Large intestine (tissue), 3 donors: ENCODE measurements at regions not wholly inside any gene's neighbourhood (a gene's known extent, or its start where the extent isn't known, plus 50 kb on each side); places are given as distances from the start of the nearest gene placed in this dataset.
"Not testable (repeated sequence)": the region's sequence is repeated elsewhere in the genome, so short reads cannot be mapped to it uniquely, and the experiment has no call there.

Experiments
- DNase-seq, 2 donors: peaks; one replicate each; pipeline versions ENCODE4 v3.0.0 to v3.0.0-alpha.2; 2013
- H3K27ac ChIP-seq: one replicate; pipeline ENCODE4 v1.5.1; 2013; ENCODE audit warnings: low read length
- H3K27me3 ChIP-seq: 2 replicates; pipeline ENCODE4 v1.6.1; 2013; ENCODE audit warnings: low read length; ENCODE audit not compliant: control insufficient read depth, insufficient read depth
- H3K36me3 ChIP-seq: 2 replicates; pipeline ENCODE4 v1.6.1; 2013; ENCODE audit warnings: low read length; ENCODE audit not compliant: control insufficient read depth, insufficient read depth
- H3K4me1 ChIP-seq: one replicate; pipeline ENCODE4 v1.6.1; 2013; ENCODE audit warnings: low read length; ENCODE audit not compliant: control insufficient read depth, insufficient read depth
- H3K4me3 ChIP-seq: one replicate; pipeline ENCODE4 v1.5.1; 2013; ENCODE audit warnings: low read length
- H3K9me3 ChIP-seq: one replicate; pipeline ENCODE4 v1.6.1; 2013; ENCODE audit warnings: mild to moderate bottlenecking, low read depth, low read length, moderate library complexity; ENCODE audit not compliant: control insufficient read depth
- WGBS: methylation state at CpG from one replicate; pipeline ENCODE4 v1.1.5; 2013; ENCODE audit warnings: low lambda C conversion rate; ENCODE audit not compliant: insufficient coverage; 5-methylcytosine and 5-hydroxymethylcytosine counted together

DNA sequence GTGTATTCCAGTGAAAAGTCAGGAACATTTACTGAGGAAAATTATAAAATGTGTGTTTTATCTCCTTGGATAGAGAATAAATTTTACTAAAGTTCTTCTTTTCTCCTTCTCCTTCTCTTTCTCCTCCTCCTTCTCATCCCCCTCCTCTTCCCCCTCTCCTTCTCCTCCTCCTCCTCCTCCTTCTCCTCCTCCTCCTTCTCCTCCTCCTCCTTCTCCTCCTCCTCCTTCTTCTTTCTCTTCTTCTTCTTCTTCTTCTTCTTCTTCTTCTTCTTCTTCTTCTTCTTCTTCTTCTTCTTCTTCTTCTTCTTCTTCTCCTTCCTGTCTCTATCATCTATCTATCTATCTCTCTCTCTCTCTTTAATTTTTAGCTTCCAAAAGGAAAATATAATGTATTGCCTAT lies 337.1 kb upstream of the MAF start:
- H3K27me3 ChIP-seq, H3K27ac ChIP-seq, DNase-seq, H3K9me3 ChIP-seq, H3K36me3 ChIP-seq, H3K4me1 ChIP-seq, H3K4me3 ChIP-seq: not testable (repeated sequence)

DNA sequence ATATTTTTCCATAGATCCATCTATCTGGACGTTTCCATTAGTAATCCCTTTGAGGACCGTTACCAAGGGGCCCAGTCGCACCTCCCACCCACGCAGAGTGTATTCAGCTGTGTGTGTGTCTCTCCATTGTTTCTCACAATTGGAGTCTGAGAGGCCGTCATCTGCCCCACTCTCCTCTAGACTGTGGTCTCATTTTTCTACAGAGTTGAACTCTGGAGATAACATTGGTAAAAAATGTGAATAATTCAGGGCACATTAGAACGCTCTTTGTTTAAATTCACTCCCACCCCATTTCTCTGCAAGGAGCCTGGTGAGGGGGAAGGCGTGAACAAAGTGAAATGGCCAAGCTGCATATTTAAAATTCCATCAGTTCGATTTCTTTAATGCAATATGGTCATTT lies 333.1 kb upstream of the MAF start:
- no peaks in the 10 kb centered on the region for H3K27me3 ChIP-seq
- WGBS, result 75% methylated on average over 1 of the region's 8 CpGs
- no peak overlapping the region for H3K27ac ChIP-seq
- no peaks in the 10 kb centered on the region for H3K36me3 ChIP-seq
- DNase-seq, result no peak
- H3K4me1 ChIP-seq, result no peaks in the 10 kb centered on the region
- no peak overlapping the region for H3K4me3 ChIP-seq
- no peaks in the 10 kb centered on the region for H3K9me3 ChIP-seq

DNA sequence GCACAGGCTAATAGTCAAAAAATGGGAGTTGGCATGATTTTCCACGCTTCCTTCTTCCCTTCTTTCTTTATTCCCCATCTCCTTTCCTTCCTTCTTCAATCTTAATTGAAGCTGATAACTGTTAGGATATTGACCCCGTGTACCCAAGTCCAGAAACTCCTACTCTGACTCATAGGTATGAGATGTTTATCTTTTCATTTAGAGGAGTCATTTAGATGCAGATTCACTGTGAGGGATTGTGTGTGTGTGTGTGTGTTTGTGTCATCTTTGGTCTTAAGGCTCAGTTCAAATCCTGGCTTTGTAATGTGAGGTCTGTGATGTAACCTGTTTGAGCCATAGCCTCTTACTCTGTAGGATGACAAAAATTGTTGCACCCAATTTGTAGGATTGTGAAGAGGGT lies 332.0 kb upstream of the MAF start:
- Histone ChIP-seq H3K27ac (peak overlapping the region; percentile 9), H3K36me3 (no peaks in the 10 kb centered on the region), H3K4me1 (no peaks in the 10 kb centered on the region), H3K4me3 (no peak overlapping the region), H3K27me3 (no peaks in the 10 kb centered on the region), H3K9me3 (no peaks in the 10 kb centered on the region)
- DNase-seq, result peak; percentile 51 to 77
- WGBS, result 29% methylated on average over 2 of the region's 2 CpGs

DNA sequence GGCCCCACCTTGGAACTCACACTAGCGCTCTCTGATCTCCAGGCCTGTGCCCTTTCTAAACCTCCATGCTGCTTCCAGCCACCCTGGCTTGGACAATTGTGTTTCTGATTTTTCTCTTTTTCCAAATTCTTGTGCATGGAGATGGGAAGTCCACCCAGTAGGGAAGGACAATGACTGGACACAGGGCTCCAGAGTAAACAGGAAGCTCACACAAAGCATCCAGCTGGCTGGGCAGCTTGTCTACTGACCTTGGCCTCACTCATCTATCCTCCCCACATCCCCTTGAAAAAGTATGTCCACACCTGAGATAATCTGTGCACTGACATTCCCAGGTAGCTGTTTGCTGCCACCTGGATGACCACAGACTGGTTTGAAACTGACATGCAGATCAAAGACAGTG lies 331.2 kb upstream of the MAF start:
- no peak for DNase-seq
- no peaks in the 10 kb centered on the region for H3K4me1 ChIP-seq
- H3K27me3 ChIP-seq, result no peaks in the 10 kb centered on the region
- no CpG with 5 or more reads among the region's 1 CpG for WGBS
- H3K27ac ChIP-seq, result no peak overlapping the region
- H3K9me3 ChIP-seq, result no peaks in the 10 kb centered on the region
- H3K4me3 ChIP-seq, result no peak overlapping the region
- no peaks in the 10 kb centered on the region for H3K36me3 ChIP-seq

DNA sequence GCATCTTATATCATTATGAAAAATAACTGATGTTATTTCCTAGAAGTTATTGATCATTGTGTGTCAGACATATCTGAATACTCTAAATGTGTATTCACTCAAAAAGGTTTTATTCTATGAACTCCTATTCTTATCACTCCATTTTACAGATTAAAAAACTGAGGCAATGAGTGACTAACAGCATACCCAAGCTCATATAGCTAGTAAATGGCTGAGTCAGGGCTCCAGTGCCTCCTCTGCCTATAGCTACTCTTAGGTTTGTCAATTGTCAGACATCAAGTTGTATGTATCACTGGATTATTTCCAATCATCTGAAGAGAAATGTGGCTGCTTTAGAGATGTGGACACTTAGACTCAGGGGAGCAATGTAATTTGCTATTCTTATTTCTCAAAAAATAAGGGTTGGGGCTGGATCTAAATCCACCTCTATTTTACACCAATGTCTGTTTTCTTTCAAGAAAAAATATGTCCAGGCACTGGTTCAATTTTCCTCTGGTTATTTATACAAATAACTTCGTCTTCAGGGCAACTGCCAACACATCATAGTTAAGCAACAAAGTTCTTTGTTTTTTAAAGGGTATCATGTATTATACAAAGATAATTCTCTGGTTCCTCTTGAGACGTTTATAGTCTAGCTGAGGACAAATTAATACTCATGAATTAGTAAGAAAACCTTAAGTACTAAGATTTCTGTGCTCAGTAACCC lies 328.9 kb upstream of the MAF start:
- DNase-seq, result no peak
- H3K36me3 ChIP-seq, result no peaks in the 10 kb centered on the region
- H3K27me3 ChIP-seq, result no peaks in the 10 kb centered on the region
- H3K9me3 ChIP-seq, result no peaks in the 10 kb centered on the region
- no peak overlapping the region for H3K4me3 ChIP-seq
- H3K27ac ChIP-seq, result no peak overlapping the region
- H3K4me1 ChIP-seq, result no peaks in the 10 kb centered on the region
- no CpG with 5 or more reads among the region's 2 CpGs for WGBS

DNA sequence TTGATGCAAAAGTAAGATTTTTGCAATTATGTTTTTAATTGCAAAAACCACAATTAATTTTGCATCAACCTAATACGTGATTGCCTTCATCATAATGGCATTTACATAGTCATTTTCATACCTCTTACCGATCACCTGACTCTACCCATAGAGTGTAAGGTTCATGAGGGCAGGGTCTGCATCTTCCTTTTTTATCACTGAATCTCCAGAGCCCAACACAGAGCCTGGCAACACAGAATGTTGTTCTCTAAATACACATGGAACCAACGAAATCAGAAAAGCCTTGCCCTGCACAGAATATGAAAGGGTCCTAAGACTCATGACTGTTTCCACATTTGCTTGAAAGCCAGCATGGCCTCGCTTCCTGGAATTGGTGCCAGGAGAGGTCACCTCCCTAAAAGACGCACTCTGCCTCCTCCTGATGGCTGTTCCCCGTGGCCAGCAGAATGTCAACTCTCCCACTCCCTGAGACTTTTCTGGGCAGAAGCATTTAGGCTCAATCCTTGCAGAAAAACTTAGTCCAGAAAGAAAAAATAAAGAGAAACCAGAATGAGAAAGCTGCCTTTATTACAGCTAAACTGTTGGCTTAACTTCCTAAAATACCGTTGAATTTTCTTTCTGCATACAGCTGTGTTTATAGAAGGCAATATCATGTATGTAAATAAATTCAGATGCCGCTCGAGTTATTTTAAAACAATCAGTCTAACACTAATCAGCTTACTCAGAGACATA lies 327.8 kb upstream of the MAF start:
- Histone ChIP-seq H3K27me3 (no peaks in the 10 kb centered on the region), H3K27ac (no peak overlapping the region), H3K9me3 (no peaks in the 10 kb centered on the region), H3K36me3 (no peaks in the 10 kb centered on the region), H3K4me1 (no peaks in the 10 kb centered on the region), H3K4me3 (no peak overlapping the region)
- DNase-seq, result no peak
- WGBS, result 100% methylated on average over 2 of the region's 9 CpGs

DNA sequence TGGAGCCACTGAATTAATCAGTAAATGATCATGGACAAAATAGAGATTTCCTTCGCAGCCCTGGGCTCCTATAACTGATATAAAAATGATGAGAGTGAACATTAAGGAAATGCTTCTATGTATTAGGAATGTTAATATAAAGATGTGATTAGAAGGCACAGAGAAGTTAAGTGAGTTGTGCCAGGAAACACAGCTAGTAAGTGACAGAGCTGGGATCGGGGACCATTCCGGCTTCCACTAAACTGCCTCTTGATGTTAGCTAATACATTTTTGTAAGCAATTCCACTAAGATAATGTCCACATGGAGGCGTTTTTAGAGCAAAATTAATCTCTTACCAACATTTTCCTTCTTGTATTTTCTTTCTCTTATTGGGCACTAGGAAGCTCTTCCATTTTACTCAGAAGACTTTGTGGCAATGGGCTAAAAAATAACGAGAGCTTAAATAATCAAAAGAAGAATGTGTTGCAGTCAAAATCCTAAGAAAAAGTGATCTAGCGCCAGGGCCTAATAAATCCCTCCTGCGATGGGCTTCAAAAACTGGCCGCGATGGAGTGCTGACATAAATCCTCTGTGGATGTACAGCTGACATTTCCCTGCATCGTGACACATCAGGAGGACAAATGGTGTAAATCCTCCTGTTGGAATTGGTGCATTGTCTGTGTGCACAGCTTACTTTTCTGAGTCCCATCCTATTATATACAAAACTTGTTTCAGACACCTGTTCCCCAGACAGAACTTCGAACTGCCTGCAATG lies 326.1 kb upstream of the MAF start:
- no peak overlapping the region for H3K4me3 ChIP-seq
- 83% methylated on average over 6 of the region's 11 CpGs for WGBS
- DNase-seq, result no peak
- no peaks in the 10 kb centered on the region for H3K27me3 ChIP-seq
- H3K36me3 ChIP-seq, result no peaks in the 10 kb centered on the region
- H3K9me3 ChIP-seq, result no peaks in the 10 kb centered on the region
- no peak overlapping the region for H3K27ac ChIP-seq
- no peaks in the 10 kb centered on the region for H3K4me1 ChIP-seq

DNA sequence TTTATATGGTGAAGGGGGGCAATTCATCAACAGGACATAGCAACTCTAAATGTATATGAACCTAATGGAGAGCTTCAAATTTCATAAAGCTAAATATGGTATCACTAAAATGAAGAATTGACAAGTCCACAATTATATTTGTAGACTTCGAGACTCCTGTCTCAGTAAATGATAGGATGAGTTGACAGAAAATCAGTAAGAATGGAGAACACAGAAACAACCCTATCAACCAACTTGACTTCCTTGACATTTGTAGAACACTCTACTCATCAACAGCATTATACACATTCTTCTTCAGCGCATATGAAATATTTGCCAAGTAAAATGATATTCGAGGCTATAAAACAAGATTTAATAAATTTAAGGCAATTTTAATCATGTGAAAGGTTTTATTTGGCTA lies 322.9 kb upstream of the MAF start:
- no peaks in the 10 kb centered on the region for H3K27me3 ChIP-seq
- no peak overlapping the region for H3K27ac ChIP-seq
- H3K36me3 ChIP-seq, result no peaks in the 10 kb centered on the region
- no peaks in the 10 kb centered on the region for H3K9me3 ChIP-seq
- peaks cover 6% of the 10 kb centered on the region for H3K4me1 ChIP-seq
- 100% methylated on average over 3 of the region's 3 CpGs for WGBS
- H3K4me3 ChIP-seq, result no peak overlapping the region
- DNase-seq, result no peak

DNA sequence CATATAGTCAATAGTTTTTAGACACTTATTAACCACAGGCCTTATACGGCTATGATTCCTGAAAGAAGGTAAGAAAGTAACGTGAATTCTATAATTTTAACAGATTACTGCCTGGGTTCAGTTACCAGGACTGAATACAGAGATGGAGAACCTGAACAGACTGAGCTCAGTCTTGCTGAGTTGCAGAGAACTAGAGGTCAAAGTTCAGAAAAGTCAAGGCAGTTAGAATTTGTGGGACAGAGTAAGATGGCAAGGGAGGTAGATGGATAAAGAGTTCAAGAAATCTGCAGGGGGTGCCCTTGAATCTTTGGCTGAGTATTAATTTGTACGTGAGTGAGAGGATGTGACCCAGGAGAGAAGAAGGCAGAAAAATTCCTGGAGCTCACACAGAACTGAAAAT lies 320.1 kb upstream of the MAF start:
- Histone ChIP-seq H3K36me3 (no peaks in the 10 kb centered on the region), H3K9me3 (no peaks in the 10 kb centered on the region), H3K27me3 (no peaks in the 10 kb centered on the region), H3K4me3 (no peak overlapping the region), H3K27ac (no peak overlapping the region), H3K4me1 (peaks cover 7% of the 10 kb centered on the region)
- no peak for DNase-seq
- WGBS, result no CpG with 5 or more reads among the region's 3 CpGs

DNA sequence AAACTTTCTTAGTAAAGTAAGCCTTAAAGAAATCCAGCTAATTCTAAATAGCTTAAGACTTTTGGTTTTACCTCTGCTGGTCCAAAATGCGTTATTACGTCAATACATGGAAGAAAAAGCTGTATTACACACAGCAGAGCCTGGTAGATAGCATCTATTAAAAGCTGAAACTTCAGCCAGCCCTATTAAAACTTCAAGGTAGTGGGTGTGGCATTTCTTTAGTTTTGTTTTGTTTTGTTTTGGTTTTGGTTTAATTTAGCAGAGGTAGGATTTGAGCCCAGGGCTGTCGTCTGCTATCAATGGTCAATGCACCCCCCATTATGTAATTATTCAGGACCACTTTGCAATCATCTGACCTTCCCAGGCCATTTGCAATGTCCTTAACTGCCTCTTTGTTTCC lies 318.4 kb upstream of the MAF start:
- WGBS, result 33% methylated on average over 1 of the region's 3 CpGs
- no peaks in the 10 kb centered on the region for H3K27me3 ChIP-seq
- peak overlapping the region; percentile 46 for H3K27ac ChIP-seq
- no peak for DNase-seq
- H3K36me3 ChIP-seq, result no peaks in the 10 kb centered on the region
- H3K9me3 ChIP-seq, result no peaks in the 10 kb centered on the region
- H3K4me3 ChIP-seq, result no peak overlapping the region
- peaks cover 17% of the 10 kb centered on the region for H3K4me1 ChIP-seq
